ENCODE measurements at regions not wholly inside any gene's neighbourhood (a gene's known extent, or its start where the extent isn't known, plus 50 kb on each side); places are given as distances from the start of the nearest gene placed in this dataset.

DNA sequence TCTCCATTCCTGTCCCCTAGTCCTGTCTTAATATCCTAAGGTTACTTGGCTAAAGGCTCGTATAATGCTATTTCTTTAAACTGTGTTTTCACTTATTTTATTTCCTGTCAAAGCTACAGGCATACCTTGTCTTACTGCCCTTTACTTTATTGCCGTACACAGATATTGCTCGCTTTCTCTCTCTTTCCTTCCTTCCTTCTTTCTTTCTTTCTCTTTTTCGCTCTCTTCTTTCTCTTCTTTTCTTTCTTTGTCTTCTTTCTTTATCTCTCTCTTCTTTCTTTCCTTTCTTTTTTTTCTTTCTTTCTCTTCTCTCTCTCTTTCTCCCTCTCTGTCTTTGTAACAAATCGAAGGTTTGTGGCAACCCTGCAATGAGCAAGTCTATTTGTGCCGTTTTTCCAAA, 123.9 kb upstream of the ARHGAP5 start:
- no peak for DNase-seq (ENCODE audit: low read depth)
- no peak overlapping the region for H3K4me3 ChIP-seq (ENCODE audit: low read length)
- TF ChIP-seq CTCF (conservative IDR thresholded peaks at IDR 0.05; ENCODE audit: low read depth, low read length) = no peak

GRCh38 chr14:31954991-31955390, 122.1 kb upstream of the ARHGAP5 start:
- no peak for TF ChIP-seq CTCF (conservative IDR thresholded peaks at IDR 0.05; ENCODE audit: low read depth, low read length)
- no peak overlapping the region for H3K4me3 ChIP-seq (ENCODE audit: low read length)
- DNase-seq (ENCODE audit: low read depth) = no peak

DNA sequence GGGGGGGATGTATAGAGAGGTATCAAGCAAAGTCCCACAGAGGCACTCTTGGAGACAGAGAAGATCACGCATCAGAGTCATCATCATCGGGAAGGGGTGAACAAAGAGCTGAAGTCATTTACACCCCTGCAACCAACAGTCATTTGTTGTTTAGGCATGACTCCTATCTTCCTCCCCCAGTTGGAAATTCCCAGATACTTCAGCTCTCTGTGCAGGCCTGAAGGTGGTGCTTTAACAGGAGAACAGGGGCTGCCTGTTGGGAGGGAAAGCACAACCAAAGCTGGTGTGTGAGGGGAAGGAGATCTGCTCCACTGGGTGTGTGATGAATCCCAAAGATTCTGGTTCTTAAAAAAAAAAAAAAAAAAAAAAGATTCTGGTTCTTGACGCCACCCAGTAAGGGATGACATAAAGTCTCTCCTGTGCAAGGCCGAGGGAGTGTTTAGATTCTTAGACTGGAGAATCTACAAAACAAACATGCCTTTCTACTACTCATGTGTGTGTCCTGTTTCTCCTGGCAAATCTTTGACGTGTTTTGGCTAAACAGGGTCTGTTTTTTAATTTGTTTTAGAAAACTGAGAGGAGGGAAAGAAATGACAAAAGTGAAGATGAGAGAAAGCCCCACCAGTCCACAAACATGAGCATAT, 121.0 kb upstream of the ARHGAP5 start:
- DNase-seq (ENCODE audit: low read depth) = no peak
- no peak overlapping the region for H3K4me3 ChIP-seq (ENCODE audit: low read length)
- TF ChIP-seq CTCF (conservative IDR thresholded peaks at IDR 0.05; ENCODE audit: low read depth, low read length) = no peak

DNA sequence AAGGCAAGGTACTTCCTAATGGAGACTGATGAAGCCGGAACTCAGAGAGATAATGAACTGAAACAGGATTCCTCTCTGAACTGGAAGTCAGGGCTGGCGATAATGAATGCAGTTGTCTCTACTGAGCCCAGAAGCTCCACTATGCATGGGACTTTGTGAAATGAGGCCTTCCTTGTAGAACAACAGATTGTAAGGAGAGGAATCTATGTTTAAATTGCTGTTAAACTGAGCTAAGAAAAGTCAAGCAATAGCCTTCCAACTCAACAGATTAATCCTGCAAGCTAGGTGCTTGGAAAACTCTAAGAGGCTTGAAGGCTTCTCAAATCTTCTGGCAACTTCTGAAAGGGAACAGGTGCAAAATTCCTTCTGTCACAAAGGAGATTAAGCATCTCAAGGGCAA, 119.5 kb upstream of the ARHGAP5 start:
- no peak for TF ChIP-seq CTCF (conservative IDR thresholded peaks at IDR 0.05; ENCODE audit: low read depth, low read length)
- no peak for DNase-seq (ENCODE audit: low read depth)

DNA sequence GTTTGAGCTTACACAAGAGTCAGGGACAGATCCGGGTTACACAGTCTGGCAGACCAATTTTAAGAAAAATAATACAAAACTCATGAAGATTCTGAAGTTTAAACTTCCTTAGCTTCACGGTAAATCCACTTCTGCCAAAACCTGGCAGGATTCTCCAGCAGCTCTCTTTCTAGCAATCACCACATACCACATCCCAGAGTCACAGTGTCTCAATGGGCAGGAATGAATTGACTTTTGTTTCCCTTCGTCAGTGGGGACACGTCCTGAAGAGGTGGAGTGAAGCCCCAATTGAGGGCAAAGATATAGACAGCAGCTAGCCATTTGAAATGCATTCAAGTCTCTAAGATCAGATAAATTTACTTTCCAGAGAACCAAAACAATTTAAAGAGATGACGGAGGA, 117.1 kb upstream of the ARHGAP5 start:
- no peak for DNase-seq (ENCODE audit: low read depth)
- H3K4me3 ChIP-seq (ENCODE audit: low read length) = no peak overlapping the region
- TF ChIP-seq CTCF (conservative IDR thresholded peaks at IDR 0.05; ENCODE audit: low read depth, low read length) = no peak

More for the DNA sequence above, 119.5 kb upstream of the ARHGAP5 start:
- H3K4me3 ChIP-seq (ENCODE audit: low read length) = no peak overlapping the region

GRCh38 chr14:31961896-31962295, 115.2 kb upstream of the ARHGAP5 start:
- no peak for TF ChIP-seq CTCF (conservative IDR thresholded peaks at IDR 0.05; ENCODE audit: low read depth, low read length)
- no peak for DNase-seq (ENCODE audit: low read depth)
- H3K4me3 ChIP-seq (ENCODE audit: low read length) = no peak overlapping the region

DNA sequence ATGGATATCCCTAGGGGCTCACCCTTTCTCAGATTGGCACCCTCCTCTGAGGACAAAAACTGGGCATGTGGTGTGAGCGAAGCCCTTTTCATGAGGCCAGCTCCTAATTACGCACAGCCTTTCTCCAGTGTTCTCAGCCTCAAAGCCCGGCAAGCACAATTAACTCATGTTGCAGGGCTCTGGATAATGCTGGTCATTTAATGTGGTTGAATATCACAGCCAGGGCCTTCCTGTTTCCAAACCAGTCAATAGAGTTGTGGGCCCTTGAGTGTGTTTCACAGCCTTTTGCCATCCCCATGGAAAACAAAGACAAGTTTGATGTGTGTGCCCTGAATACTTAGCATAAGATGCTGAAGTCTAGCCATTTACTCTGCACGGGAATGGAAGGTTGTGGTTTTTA, 114.2 kb upstream of the ARHGAP5 start:
- DNase-seq (ENCODE audit: low read depth) = no peak
- no peak overlapping the region for H3K4me3 ChIP-seq (ENCODE audit: low read length)
- TF ChIP-seq CTCF (conservative IDR thresholded peaks at IDR 0.05; ENCODE audit: low read depth, low read length) = no peak
